ENCODE measurements at regions not wholly inside any gene's neighbourhood (a gene's known extent, or its start where the extent isn't known, plus 50 kb on each side); places are given as distances from the start of the nearest gene placed in this dataset.

- TF ChIP-seq FOSL1 (IDR thresholded peaks at IDR 0.05; ENCODE audit: insufficient read depth, low read depth, low read length) (no peak), BACH1 (IDR thresholded peaks at IDR 0.05; ENCODE audit: low read length) (no peak), CTCF (IDR thresholded peaks at IDR 0.05; ENCODE audit: control extremely low read depth in 1 of 3, insufficient read depth in 1 of 3, low read depth in 1 of 3, low read length in 3 of 3) (no peak), POLR2A (IDR thresholded peaks at IDR 0.05; ENCODE audit: control extremely low read depth in 1 of 2, low read depth in 2 of 2, low read length in 2 of 2) (no peak), MAX (IDR thresholded peaks at IDR 0.05) (no peak)
- TF ChIP-seq, protein P1, sequence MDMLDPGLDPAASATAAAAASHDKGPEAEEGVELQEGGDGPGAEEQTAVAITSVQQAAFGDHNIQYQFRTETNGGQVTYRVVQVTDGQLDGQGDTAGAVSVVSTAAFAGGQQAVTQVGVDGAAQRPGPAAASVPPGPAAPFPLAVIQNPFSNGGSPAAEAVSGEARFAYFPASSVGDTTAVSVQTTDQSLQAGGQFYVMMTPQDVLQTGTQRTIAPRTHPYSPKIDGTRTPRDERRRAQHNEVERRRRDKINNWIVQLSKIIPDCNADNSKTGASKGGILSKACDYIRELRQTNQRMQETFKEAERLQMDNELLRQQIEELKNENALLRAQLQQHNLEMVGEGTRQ (IDR thresholded peaks at IDR 0.05; ENCODE audit: low read length): no peak
Measured at GRCh38 chr9:96167011-96167410, 135.0 kb downstream of the HSD17B3 start.
